ENCODE measurements at regions not wholly inside any gene's neighbourhood (a gene's known extent, or its start where the extent isn't known, plus 50 kb on each side); places are given as distances from the start of the nearest gene placed in this dataset.

- no peak overlapping the region for H3K4me3 Mint-ChIP-seq
- no peaks in the 10 kb centered on the region for H3K36me3 Mint-ChIP-seq (ENCODE audit: low read depth)
- no peaks in the 10 kb centered on the region for H3K9me3 Mint-ChIP-seq
- no peaks in the 10 kb centered on the region for H3K27me3 Mint-ChIP-seq (ENCODE audit: low read depth)
- no peaks in the 10 kb centered on the region for H3K4me1 Mint-ChIP-seq (ENCODE audit: low read depth)
- DNase-seq (ENCODE audit: low spot score): no peak
- H3K27ac Mint-ChIP-seq: no peak overlapping the region
Observed at GRCh38 chr12:88251798-88252197, 109.7 kb downstream of the TMTC3 start.

DNA sequence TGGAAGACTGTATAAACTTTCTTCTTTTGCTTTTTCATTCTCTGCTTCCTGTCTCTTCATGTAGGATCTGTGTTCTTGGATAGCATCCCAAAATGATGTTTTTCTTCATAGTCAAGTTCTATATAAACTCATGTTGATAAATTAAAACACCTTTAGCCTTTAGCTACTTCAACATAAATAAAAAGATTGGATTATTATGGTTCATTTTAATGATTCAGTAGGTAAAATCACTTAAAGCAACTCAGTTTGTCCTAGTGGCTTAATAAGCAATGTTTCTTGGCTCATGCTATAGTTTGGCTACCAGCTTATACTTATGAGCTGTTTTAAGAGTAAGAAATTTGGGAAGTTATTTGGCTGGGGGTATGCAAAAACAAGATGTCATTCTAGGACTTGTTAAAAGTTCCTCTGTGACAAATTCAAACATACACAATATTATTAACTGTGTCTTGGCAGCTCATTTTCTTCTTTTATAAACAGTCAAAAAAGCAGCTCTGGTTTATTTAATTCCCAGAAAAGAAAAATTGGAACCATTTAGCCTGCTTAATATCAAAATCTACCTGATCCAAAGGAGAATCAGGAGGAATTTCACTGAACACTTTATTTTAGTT lies 111.4 kb downstream of the TMTC3 start:
- Mint-ChIP-seq H3K27me3 (ENCODE audit: low read depth) (no peaks in the 10 kb centered on the region), H3K36me3 (ENCODE audit: low read depth) (no peaks in the 10 kb centered on the region), H3K4me3 (no peak overlapping the region), H3K4me1 (ENCODE audit: low read depth) (no peaks in the 10 kb centered on the region), H3K27ac (no peak overlapping the region), H3K9me3 (no peaks in the 10 kb centered on the region)
- no peak for DNase-seq (ENCODE audit: low spot score)

- no peak overlapping the region for H3K4me3 Mint-ChIP-seq
- no peak for DNase-seq (ENCODE audit: low spot score)
- no peaks in the 10 kb centered on the region for H3K27me3 Mint-ChIP-seq (ENCODE audit: low read depth)
- H3K4me1 Mint-ChIP-seq (ENCODE audit: low read depth): no peaks in the 10 kb centered on the region
- H3K36me3 Mint-ChIP-seq (ENCODE audit: low read depth): no peaks in the 10 kb centered on the region
- no peak overlapping the region for H3K27ac Mint-ChIP-seq
- H3K9me3 Mint-ChIP-seq: no peaks in the 10 kb centered on the region
Observed at GRCh38 chr12:88255224-88255623, 113.1 kb downstream of the TMTC3 start.

DNA sequence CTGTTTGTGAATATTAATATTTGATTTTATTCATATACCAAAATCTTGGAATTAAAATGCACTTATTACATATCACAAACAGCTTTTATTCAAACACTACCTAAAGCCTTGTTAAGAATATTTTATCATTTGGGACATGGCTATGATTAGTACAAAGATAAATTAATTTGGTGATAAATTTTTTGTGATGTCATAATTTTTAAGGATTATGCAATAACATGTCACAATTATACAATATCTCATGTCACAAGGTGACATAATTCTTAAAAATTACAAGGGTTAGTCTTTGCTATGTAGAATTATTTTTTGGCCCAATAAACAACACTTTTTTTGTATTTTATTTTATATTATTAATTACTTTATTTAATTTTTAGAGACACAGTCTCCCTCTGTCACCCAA lies 113.7 kb downstream of the TMTC3 start:
- no peak for DNase-seq (ENCODE audit: low spot score)
- Mint-ChIP-seq H3K36me3 (ENCODE audit: low read depth) (no peaks in the 10 kb centered on the region), H3K4me3 (no peak overlapping the region), H3K27ac (no peak overlapping the region), H3K27me3 (ENCODE audit: low read depth) (no peaks in the 10 kb centered on the region), H3K4me1 (ENCODE audit: low read depth) (no peaks in the 10 kb centered on the region), H3K9me3 (no peaks in the 10 kb centered on the region)

DNA sequence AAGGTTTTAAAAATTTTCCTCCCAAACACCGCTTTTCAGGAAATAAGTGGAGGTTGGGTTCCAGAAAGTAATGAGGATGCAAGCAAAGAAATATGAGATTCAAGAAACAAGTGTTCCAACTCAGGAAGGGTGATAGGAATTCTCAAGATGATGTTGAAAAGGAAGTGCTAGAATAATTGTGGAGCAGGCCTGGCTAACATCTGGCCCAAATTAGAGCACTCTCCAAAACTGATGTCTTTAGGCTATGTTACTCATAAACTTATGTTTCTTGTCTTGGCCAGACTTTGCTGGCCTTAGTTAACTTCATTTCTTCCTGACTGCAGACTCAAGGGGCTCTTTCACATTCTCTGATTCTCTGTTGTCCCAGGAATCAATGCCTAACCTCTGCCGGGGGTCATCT lies 116.3 kb downstream of the TMTC3 start:
- H3K4me1 Mint-ChIP-seq (ENCODE audit: low read depth): no peaks in the 10 kb centered on the region
- peaks cover 2% of the 10 kb centered on the region for H3K27me3 Mint-ChIP-seq (ENCODE audit: low read depth)
- no peak for DNase-seq (ENCODE audit: low spot score)
- no peaks in the 10 kb centered on the region for H3K9me3 Mint-ChIP-seq
- no peaks in the 10 kb centered on the region for H3K36me3 Mint-ChIP-seq (ENCODE audit: low read depth)
- no peak overlapping the region for H3K4me3 Mint-ChIP-seq
- H3K27ac Mint-ChIP-seq: no peak overlapping the region

- Mint-ChIP-seq H3K9me3 (peaks cover 4% of the 10 kb centered on the region), H3K4me3 (no peak overlapping the region), H3K27ac (no peak overlapping the region), H3K4me1 (ENCODE audit: low read depth) (no peaks in the 10 kb centered on the region), H3K36me3 (ENCODE audit: low read depth) (no peaks in the 10 kb centered on the region), H3K27me3 (ENCODE audit: low read depth) (no peaks in the 10 kb centered on the region)
- DNase-seq (ENCODE audit: low spot score): no peak
Observed at GRCh38 chr12:88266806-88267360, 124.8 kb downstream of the TMTC3 start.

- H3K4me1 Mint-ChIP-seq (ENCODE audit: low read depth): no peaks in the 10 kb centered on the region
- H3K9me3 Mint-ChIP-seq: peaks cover 4% of the 10 kb centered on the region
- no peaks in the 10 kb centered on the region for H3K27me3 Mint-ChIP-seq (ENCODE audit: low read depth)
- no peak for DNase-seq (ENCODE audit: low spot score)
- no peak overlapping the region for H3K4me3 Mint-ChIP-seq
- no peaks in the 10 kb centered on the region for H3K36me3 Mint-ChIP-seq (ENCODE audit: low read depth)
- H3K27ac Mint-ChIP-seq: no peak overlapping the region
Observed at GRCh38 chr12:88267630-88268029, 125.5 kb downstream of the TMTC3 start.

DNA sequence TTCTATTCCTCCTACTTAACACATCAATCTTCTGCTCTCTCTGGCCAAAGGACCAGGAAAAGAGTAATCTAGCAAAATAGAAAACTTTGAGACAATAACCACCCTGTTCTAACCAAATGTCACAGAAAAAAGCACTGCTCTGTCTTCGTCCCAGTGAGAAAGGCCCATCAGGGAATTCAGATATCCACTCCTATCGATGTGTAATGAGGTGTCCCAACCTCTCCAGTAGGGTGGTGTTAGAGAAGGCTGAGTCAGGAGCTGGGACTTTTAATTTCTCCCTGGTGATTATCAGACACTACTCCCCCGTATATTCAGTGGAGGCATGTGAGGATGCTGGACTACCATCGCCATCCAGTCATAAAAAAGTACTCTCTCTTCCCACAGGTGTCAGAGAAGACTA lies 130.3 kb downstream of the TMTC3 start:
- no peak overlapping the region for H3K4me3 Mint-ChIP-seq
- H3K27me3 Mint-ChIP-seq (ENCODE audit: low read depth): no peaks in the 10 kb centered on the region
- H3K4me1 Mint-ChIP-seq (ENCODE audit: low read depth): no peaks in the 10 kb centered on the region
- no peaks in the 10 kb centered on the region for H3K36me3 Mint-ChIP-seq (ENCODE audit: low read depth)
- H3K9me3 Mint-ChIP-seq: peaks cover 8% of the 10 kb centered on the region
- DNase-seq (ENCODE audit: low spot score): no peak
- no peak overlapping the region for H3K27ac Mint-ChIP-seq

DNA sequence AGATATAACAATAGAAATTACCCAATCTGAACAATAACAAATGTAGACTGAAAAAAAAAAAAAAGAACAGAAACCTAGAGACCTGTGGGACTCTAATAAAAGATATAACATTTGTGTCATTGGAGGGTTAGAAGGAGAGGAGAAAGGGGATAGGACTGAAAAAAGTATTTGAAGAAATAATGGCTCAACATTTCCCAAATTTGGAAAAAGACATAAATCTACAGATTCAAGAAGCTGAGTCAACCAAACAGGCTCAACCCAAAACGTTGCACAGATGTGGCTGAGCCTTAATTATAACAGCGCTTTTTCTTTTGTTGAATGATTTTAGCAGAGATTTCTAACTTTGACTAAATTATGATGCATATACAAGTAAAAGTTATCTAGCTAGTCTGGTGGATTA lies 131.3 kb downstream of the TMTC3 start:
- H3K27ac Mint-ChIP-seq: no peak overlapping the region
- H3K27me3 Mint-ChIP-seq (ENCODE audit: low read depth): no peaks in the 10 kb centered on the region
- peaks cover 8% of the 10 kb centered on the region for H3K9me3 Mint-ChIP-seq
- H3K4me3 Mint-ChIP-seq: no peak overlapping the region
- H3K36me3 Mint-ChIP-seq (ENCODE audit: low read depth): no peaks in the 10 kb centered on the region
- DNase-seq (ENCODE audit: low spot score): no peak
- H3K4me1 Mint-ChIP-seq (ENCODE audit: low read depth): no peaks in the 10 kb centered on the region

DNA sequence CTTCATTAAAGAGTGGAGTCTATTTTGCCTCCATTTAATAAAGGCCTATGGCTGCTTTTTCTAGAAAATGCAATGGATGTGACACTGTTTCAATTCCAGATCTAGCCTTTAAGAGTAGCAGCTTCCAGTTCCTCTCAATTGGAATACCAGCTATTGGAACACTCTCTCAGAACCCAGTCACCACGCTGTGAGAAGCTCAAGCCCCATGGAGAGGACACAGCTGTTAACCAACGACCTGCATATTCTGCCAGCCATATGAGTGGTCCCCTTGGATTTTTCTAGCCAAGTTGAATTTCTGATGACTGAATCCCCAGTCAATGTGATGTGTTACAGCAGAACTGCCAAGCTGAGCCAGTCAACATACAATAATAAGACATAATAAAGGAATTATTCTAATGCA lies 131.8 kb downstream of the TMTC3 start:
- no peak overlapping the region for H3K4me3 Mint-ChIP-seq
- no peak overlapping the region for H3K27ac Mint-ChIP-seq
- H3K4me1 Mint-ChIP-seq (ENCODE audit: low read depth): no peaks in the 10 kb centered on the region
- H3K27me3 Mint-ChIP-seq (ENCODE audit: low read depth): no peaks in the 10 kb centered on the region
- peaks cover 8% of the 10 kb centered on the region for H3K9me3 Mint-ChIP-seq
- no peaks in the 10 kb centered on the region for H3K36me3 Mint-ChIP-seq (ENCODE audit: low read depth)
- DNase-seq (ENCODE audit: low spot score): no peak

- H3K4me3 Mint-ChIP-seq: no peak overlapping the region
- no peak for DNase-seq (ENCODE audit: low spot score)
- no peaks in the 10 kb centered on the region for H3K4me1 Mint-ChIP-seq (ENCODE audit: low read depth)
- peaks cover 18% of the 10 kb centered on the region for H3K9me3 Mint-ChIP-seq
- no peaks in the 10 kb centered on the region for H3K36me3 Mint-ChIP-seq (ENCODE audit: low read depth)
- H3K27me3 Mint-ChIP-seq (ENCODE audit: low read depth): no peaks in the 10 kb centered on the region
- no peak overlapping the region for H3K27ac Mint-ChIP-seq
Observed at GRCh38 chr12:88291498-88292131, 149.5 kb downstream of the TMTC3 start.

- H3K4me1 Mint-ChIP-seq (ENCODE audit: low read depth): peaks cover 29% of the 10 kb centered on the region
- H3K27ac Mint-ChIP-seq: peak overlapping the region; percentile 85
- H3K4me3 Mint-ChIP-seq: no peak overlapping the region
- no peaks in the 10 kb centered on the region for H3K27me3 Mint-ChIP-seq (ENCODE audit: low read depth)
- peaks cover 2% of the 10 kb centered on the region for H3K36me3 Mint-ChIP-seq (ENCODE audit: low read depth)
- H3K9me3 Mint-ChIP-seq: peaks cover 19% of the 10 kb centered on the region
- no peak for DNase-seq (ENCODE audit: low spot score)
Observed at GRCh38 chr12:88298014-88298682, 156.0 kb downstream of the TMTC3 start.

GRCh38 chr12:88298761-88299242 lies 156.7 kb downstream of the TMTC3 start:
- DNase-seq (ENCODE audit: low spot score): peak; percentile 57
- peak overlapping the region; percentile 85 for H3K27ac Mint-ChIP-seq
- peaks cover 12% of the 10 kb centered on the region for H3K9me3 Mint-ChIP-seq

GRCh38 chr12:88299567-88300101 lies 157.5 kb downstream of the TMTC3 start:
- Mint-ChIP-seq H3K4me3 (peak overlapping the region; percentile 4), H3K27me3 (ENCODE audit: low read depth) (no peaks in the 10 kb centered on the region), H3K9me3 (peaks cover 5% of the 10 kb centered on the region), H3K27ac (peak overlapping the region; percentile 85), H3K4me1 (ENCODE audit: low read depth) (peaks cover 29% of the 10 kb centered on the region), H3K36me3 (ENCODE audit: low read depth) (peaks cover 2% of the 10 kb centered on the region)
- DNase-seq (ENCODE audit: low spot score): peak; percentile 84

More at GRCh38 chr12:88298761-88299242, 156.7 kb downstream of the TMTC3 start:
- no peaks in the 10 kb centered on the region for H3K27me3 Mint-ChIP-seq (ENCODE audit: low read depth)
- peaks cover 29% of the 10 kb centered on the region for H3K4me1 Mint-ChIP-seq (ENCODE audit: low read depth)
- peaks cover 2% of the 10 kb centered on the region for H3K36me3 Mint-ChIP-seq (ENCODE audit: low read depth)
- H3K4me3 Mint-ChIP-seq: peak overlapping the region; percentile 6
